ENCODE measurements at regions not wholly inside any gene's neighbourhood (a gene's known extent, or its start where the extent isn't known, plus 50 kb on each side); places are given as distances from the start of the nearest gene placed in this dataset.

DNA sequence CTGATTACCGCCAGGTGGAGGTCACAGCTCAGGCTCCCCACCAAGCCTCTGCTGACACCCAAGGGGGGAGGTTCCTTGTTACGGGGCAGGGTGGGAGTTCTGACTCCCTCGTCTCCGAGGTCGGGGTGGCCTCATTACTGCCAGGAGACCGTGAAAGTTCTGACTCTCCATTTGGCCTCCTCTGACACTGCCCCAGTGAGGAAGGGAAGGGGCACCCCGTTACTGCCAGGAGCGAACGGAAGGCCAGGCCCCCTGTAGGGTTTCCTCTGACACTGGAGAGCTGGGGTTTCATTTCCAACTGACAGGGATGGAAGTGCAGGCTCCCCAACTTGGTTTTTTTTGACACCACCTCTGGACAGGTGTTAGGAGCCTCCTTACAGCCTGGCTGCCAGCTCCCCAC lies 138.1 kb upstream of the EEPD1 start:
- no peak overlapping the region for H3K4me3 ChIP-seq (replicated peaks in 1 of 4; ENCODE audit: control extremely low read depth in 1 of 4, insufficient read depth in 1 of 4, low read depth in 3 of 4, low read length in 4 of 4)
- TF ChIP-seq, protein P1, sequence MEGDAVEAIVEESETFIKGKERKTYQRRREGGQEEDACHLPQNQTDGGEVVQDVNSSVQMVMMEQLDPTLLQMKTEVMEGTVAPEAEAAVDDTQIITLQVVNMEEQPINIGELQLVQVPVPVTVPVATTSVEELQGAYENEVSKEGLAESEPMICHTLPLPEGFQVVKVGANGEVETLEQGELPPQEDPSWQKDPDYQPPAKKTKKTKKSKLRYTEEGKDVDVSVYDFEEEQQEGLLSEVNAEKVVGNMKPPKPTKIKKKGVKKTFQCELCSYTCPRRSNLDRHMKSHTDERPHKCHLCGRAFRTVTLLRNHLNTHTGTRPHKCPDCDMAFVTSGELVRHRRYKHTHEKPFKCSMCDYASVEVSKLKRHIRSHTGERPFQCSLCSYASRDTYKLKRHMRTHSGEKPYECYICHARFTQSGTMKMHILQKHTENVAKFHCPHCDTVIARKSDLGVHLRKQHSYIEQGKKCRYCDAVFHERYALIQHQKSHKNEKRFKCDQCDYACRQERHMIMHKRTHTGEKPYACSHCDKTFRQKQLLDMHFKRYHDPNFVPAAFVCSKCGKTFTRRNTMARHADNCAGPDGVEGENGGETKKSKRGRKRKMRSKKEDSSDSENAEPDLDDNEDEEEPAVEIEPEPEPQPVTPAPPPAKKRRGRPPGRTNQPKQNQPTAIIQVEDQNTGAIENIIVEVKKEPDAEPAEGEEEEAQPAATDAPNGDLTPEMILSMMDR (conservative IDR thresholded peaks at IDR 0.05 in 1 of 2, IDR thresholded peaks at IDR 0.05 in 1 of 2; ENCODE audit: low read depth in 1 of 2, low read length in 2 of 2): no peak
- TF ChIP-seq EZH2 (IDR thresholded peaks at IDR 0.05; ENCODE audit: low read length, missing control alignments): no peak
- no peak overlapping the region for H2AFZ ChIP-seq (ENCODE audit: low read length)
- no peak overlapping the region for H3K9ac ChIP-seq (ENCODE audit: insufficient read depth, low read length)
- peaks cover 3% of the 10 kb centered on the region for H3K4me1 ChIP-seq (ENCODE audit: control insufficient read depth, extremely low read depth, insufficient read depth, low read length)
- H3K79me2 ChIP-seq (ENCODE audit: control insufficient read depth, insufficient read depth, low read length): no peaks in the 10 kb centered on the region
- no peaks in the 10 kb centered on the region for H3K36me3 ChIP-seq (ENCODE audit: control insufficient read depth, insufficient read depth, low read length)
- no peaks in the 10 kb centered on the region for H4K20me1 ChIP-seq (ENCODE audit: control insufficient read depth, extremely low read depth, insufficient read depth, low read length)
- DNase-seq (ENCODE audit: low read depth in 2 of 2): no peak
- no peaks in the 10 kb centered on the region for H3K27me3 ChIP-seq (ENCODE audit: control insufficient read depth, insufficient read depth, low read length)
- no peaks in the 10 kb centered on the region for H3K9me3 ChIP-seq (ENCODE audit: control insufficient read depth, insufficient read depth, low read depth, low read length)
- H3K4me2 ChIP-seq (ENCODE audit: extremely low read depth, insufficient read depth, low read length): no peak overlapping the region
- no peak overlapping the region for H3K27ac ChIP-seq (ENCODE audit: insufficient read depth, low read length)

DNA sequence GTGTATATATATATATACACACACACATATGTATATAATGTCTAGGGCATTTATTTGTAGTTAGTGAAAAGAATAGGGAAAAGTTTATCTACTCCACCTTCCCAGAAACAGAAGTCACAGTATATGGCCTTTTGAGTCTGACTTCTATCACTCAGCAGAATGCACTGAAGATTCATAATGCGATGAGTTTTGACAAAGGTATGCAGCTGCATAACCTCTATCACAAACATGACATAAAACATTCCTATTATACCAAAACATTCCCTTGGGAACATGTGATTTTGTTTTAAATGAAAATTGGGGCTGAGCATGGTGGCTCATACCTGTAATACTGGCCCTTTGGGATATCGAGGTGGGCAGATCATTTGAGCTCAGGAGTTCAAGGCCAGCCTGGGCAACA lies 137.3 kb upstream of the EEPD1 start:
- H3K9ac ChIP-seq (ENCODE audit: insufficient read depth, low read length): no peak overlapping the region
- H3K4me1 ChIP-seq (ENCODE audit: control insufficient read depth, extremely low read depth, insufficient read depth, low read length): peaks cover 3% of the 10 kb centered on the region
- no peak overlapping the region for H3K4me3 ChIP-seq (replicated peaks in 1 of 4; ENCODE audit: control extremely low read depth in 1 of 4, insufficient read depth in 1 of 4, low read depth in 3 of 4, low read length in 4 of 4)
- no peaks in the 10 kb centered on the region for H3K36me3 ChIP-seq (ENCODE audit: control insufficient read depth, insufficient read depth, low read length)
- no peaks in the 10 kb centered on the region for H4K20me1 ChIP-seq (ENCODE audit: control insufficient read depth, extremely low read depth, insufficient read depth, low read length)
- no peak overlapping the region for H3K4me2 ChIP-seq (ENCODE audit: extremely low read depth, insufficient read depth, low read length)
- H3K79me2 ChIP-seq (ENCODE audit: control insufficient read depth, insufficient read depth, low read length): no peaks in the 10 kb centered on the region
- no peaks in the 10 kb centered on the region for H3K9me3 ChIP-seq (ENCODE audit: control insufficient read depth, insufficient read depth, low read depth, low read length)
- TF ChIP-seq, protein P1 (conservative IDR thresholded peaks at IDR 0.05 in 1 of 2, IDR thresholded peaks at IDR 0.05 in 1 of 2; ENCODE audit: low read depth in 1 of 2, low read length in 2 of 2): no peak
- TF ChIP-seq EZH2 (IDR thresholded peaks at IDR 0.05; ENCODE audit: low read length, missing control alignments): no peak
- H2AFZ ChIP-seq (ENCODE audit: low read length): no peak overlapping the region
- no peak overlapping the region for H3K27ac ChIP-seq (ENCODE audit: insufficient read depth, low read length)
- H3K27me3 ChIP-seq (ENCODE audit: control insufficient read depth, insufficient read depth, low read length): no peaks in the 10 kb centered on the region
- peak in 1 of 2 donors; percentile 52 for DNase-seq (ENCODE audit: low read depth in 2 of 2)

DNA sequence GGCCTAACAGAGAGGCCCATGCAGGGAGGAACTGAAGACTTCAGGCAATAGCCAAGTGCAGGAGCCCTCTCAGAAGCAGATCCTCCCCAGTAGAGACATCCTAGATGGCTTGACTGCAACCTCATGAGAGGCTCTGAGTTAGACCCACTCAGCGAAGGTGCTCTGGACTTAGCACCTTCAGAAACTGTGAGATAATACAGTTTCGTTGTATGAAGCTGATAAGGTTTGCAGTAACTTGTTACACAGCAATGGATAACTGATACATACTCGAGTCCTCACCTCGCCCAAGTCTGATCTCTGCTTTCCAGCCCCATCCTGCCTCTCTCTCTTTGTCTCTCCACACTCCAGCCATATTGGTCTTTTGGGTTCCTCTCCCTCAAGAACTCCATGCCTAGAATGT lies 136.4 kb upstream of the EEPD1 start:
- no peak for DNase-seq (ENCODE audit: low read depth in 2 of 2)

More for the DNA sequence above, 136.4 kb upstream of the EEPD1 start:
- Histone ChIP-seq H3K4me3 (replicated peaks in 1 of 4; ENCODE audit: control extremely low read depth in 1 of 4, insufficient read depth in 1 of 4, low read depth in 3 of 4, low read length in 4 of 4) (no peak overlapping the region), H3K27ac (ENCODE audit: insufficient read depth, low read length) (no peak overlapping the region), H3K9ac (ENCODE audit: insufficient read depth, low read length) (no peak overlapping the region), H3K36me3 (ENCODE audit: control insufficient read depth, insufficient read depth, low read length) (no peaks in the 10 kb centered on the region), H3K79me2 (ENCODE audit: control insufficient read depth, insufficient read depth, low read length) (no peaks in the 10 kb centered on the region), H3K4me1 (ENCODE audit: control insufficient read depth, extremely low read depth, insufficient read depth, low read length) (peaks cover 3% of the 10 kb centered on the region), H3K4me2 (ENCODE audit: extremely low read depth, insufficient read depth, low read length) (no peak overlapping the region), H3K9me3 (ENCODE audit: control insufficient read depth, insufficient read depth, low read depth, low read length) (no peaks in the 10 kb centered on the region), H4K20me1 (ENCODE audit: control insufficient read depth, extremely low read depth, insufficient read depth, low read length) (no peaks in the 10 kb centered on the region), H3K27me3 (ENCODE audit: control insufficient read depth, insufficient read depth, low read length) (no peaks in the 10 kb centered on the region), H2AFZ (ENCODE audit: low read length) (no peak overlapping the region)
- TF ChIP-seq, protein P1 (conservative IDR thresholded peaks at IDR 0.05 in 1 of 2, IDR thresholded peaks at IDR 0.05 in 1 of 2; ENCODE audit: low read depth in 1 of 2, low read length in 2 of 2): no peak
- TF ChIP-seq EZH2 (IDR thresholded peaks at IDR 0.05; ENCODE audit: low read length, missing control alignments): no peak
